HG02852 (cell line): ENCODE measurements at regions not wholly inside any gene's neighbourhood (a gene's known extent, or its start where the extent isn't known, plus 50 kb on each side); places are given as distances from the start of the nearest gene placed in this dataset.

Experiments used
- ATAC-seq: cut with Tn5 transposase; IDR thresholded peaks from one replicate; pipeline ENCODE4 v1.9.1; 2021; ENCODE audit warnings: mild to moderate bottlenecking, moderate library complexity; ENCODE audit not compliant: unreplicated experiment

GRCh38 chr4:104766676-104767075 lies 272.0 kb upstream of the CXXC4 start:
- no peak for ATAC-seq

GRCh38 chr4:104772849-104773248 lies 278.2 kb upstream of the CXXC4 start:
- ATAC-seq: peak; percentile 81

GRCh38 chr4:104795264-104795939 lies 300.7 kb upstream of the CXXC4 start:
- ATAC-seq: peak; percentile 52

DNA sequence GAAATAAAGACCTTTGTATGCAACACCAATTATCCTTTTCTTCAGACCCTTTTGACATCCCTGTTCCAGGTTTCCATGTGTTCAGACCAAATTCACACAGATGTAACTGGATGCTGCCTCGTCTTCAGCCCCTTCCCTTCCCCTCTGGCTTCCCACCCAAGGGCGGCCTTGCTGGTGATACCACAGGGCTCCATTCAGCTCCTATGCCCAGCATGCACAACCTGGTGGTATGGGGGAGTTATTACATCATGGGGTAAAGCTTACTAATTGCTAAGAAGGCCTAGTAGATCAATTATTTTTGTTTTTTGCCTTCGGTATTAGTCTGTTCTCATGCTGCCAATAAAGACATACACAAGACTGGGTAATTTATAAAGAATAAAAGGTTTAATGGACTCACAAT lies 317.0 kb upstream of the CXXC4 start:
- no peak for ATAC-seq

- peak; percentile 70 for ATAC-seq
Observed at GRCh38 chr4:104815665-104816064, 321.0 kb upstream of the CXXC4 start.

GRCh38 chr4:104818579-104818978 lies 323.9 kb upstream of the CXXC4 start:
- ATAC-seq: peak; percentile 74

- no peak for ATAC-seq
Observed at GRCh38 chr4:104826171-104826570, 320.5 kb upstream of the TET2 start.

DNA sequence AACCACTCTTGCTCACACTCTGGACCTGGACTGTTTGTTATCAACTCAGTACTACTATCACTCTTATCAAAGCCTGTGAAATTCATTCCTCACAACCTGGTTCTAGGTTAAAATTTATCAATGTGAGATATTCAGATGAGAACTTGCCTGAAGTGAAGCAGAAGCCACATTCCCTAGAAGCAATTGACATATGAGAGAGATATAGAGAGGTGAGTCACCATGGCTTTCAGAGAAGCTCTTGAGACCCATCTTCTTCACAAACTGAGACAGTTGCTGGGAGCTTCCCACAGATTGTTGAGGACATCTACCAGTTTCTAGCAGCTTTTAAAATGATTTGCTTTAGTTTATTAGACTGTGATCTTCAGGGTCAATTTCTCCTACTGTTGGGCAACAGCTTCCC lies 316.9 kb upstream of the TET2 start:
- ATAC-seq: no peak

- ATAC-seq: no peak
Observed at GRCh38 chr4:104848597-104849225, 298.0 kb upstream of the TET2 start.

- ATAC-seq: no peak
Observed at GRCh38 chr4:104859601-104860237, 287.0 kb upstream of the TET2 start.

DNA sequence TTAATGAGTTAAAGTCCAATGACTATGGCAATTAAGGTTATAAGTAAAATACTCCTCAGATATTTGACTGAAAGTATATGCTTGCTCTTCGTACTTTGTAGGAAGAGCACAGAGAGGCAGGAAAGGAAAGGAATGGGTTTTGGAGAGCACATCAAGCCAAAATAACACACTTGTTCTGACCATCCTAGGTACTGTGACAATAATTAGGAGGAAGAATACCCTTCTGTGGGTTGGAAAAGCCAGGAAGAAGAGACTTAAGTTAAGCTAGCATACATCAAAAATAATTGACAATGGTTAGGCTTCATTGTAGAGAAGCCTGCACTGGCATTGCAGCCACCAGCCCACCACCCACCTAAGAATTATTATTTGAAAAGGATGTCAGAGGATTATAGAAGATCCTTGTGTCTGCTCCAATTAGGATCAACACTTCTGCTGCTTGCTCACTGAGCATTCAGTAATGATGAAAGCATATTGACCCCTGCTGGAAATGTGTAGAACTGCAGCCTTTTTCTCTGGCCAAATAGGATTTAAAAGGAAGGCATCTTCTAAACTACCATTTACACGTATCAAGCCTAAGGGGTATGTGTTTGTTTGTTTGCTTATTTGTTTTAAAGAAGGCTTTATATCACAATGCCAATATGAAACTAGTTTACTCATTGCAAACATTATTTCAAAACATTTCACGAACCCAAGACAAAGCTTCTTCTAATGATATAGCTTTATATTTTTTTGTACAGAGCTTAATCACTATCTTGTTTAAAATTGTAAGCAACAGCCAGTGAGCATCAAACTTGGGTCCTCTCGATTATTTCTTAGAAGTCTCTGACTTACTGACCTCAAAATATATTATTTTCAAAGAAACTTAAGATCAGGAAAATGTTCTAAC lies 286.2 kb upstream of the TET2 start:
- ATAC-seq: peak; percentile 88

- ATAC-seq: no peak
Observed at GRCh38 chr4:104866809-104867208, 279.9 kb upstream of the TET2 start.

DNA sequence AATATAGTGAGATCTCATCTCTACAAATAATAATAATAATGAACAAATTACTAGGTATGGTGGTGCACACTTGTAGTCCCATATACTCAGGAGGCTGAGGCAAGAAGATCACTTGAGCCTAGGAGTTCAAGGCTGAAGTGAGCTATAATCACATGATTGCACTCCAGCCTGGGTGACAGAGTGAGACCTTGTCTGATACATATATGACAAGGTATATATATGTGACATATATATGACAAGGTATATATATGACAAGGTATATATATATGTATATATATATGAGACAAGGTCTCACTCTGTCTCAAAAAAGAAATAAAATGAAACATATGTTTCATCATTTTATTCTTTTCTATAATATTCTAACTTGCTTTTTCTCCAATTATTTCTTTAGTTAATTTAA lies 278.1 kb upstream of the TET2 start:
- ATAC-seq: peak; percentile 34

- peak; percentile 90 for ATAC-seq
Observed at GRCh38 chr4:104868958-104869357, 277.7 kb upstream of the TET2 start.

DNA sequence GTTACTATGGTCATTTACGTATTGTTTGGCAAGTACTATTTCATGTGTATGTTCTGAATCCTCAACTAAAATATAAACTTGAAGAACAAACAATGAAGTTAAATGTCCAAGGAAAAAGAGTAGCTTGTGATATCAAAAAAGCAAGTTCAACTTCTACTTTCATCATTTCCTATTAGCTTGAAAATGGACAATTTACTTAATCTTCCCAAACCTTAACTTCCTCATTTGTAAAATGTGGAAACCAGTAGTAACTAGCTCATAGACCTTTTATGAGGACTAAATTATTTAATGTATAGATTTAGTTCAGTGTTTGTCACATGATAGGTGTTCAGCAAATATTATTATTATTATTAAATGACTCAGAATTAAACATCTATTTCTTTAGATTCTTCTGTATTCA lies 276.8 kb upstream of the TET2 start:
- no peak for ATAC-seq

GRCh38 chr4:104870495-104871233 lies 276.0 kb upstream of the TET2 start:
- ATAC-seq: peak; percentile 33

- ATAC-seq: peak; percentile 47
Observed at GRCh38 chr4:104878936-104879335, 267.7 kb upstream of the TET2 start.

DNA sequence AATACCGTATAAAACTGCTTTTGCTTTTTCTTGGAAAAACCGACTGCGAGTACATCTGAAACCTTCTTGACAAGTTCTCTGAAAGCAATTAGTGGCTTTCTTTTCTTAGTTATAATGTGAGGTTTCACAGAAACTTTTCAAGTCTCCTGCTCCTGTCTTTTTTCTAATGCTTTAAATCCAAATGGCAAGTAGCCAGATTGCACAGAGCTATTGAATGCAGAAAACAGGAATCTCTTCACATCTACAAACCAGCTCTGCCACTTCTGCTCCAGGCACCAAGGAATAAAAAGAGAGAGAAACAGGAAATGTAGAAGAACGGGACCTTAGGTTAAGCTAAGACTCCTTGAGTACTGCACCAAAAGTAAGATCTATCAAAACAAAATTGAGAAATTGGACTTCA lies 267.3 kb upstream of the TET2 start:
- no peak for ATAC-seq

DNA sequence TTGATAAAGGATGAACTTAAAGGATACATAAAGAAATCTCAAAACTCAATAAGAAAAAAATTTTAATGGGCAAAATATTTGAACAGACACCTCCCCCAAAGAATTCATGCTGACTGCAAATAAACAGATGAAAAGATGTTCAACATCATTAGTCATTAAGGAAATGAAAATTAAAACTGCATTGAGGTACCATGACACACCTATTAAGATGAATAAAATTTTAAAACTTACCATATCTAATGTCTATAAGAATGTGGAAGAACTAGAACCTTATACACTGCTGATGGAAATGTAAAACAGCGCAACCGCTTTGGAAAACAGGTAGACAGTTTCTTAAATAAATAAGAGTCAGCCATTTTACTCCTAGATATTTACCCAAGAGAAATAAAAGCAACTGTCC lies 266.8 kb upstream of the TET2 start:
- no peak for ATAC-seq

- ATAC-seq: no peak
Observed at GRCh38 chr4:104881136-104881886, 265.4 kb upstream of the TET2 start.
